ENCODE measurements at regions not wholly inside any gene's neighbourhood (a gene's known extent, or its start where the extent isn't known, plus 50 kb on each side); places are given as distances from the start of the nearest gene placed in this dataset.

- no peak for TF ChIP-seq POLR2A (IDR thresholded peaks at IDR 0.05; ENCODE audit: low read length)
- TF ChIP-seq GATA1 (IDR thresholded peaks at IDR 0.05; ENCODE audit: low read depth, low read length): no peak
Measured at GRCh38 chr3:117660941-117661817, 951.6 kb downstream of the TUSC7 start.
